SIG-M5 (cell line): ENCODE measurements at regions not wholly inside any gene's neighbourhood (a gene's known extent, or its start where the extent isn't known, plus 50 kb on each side); places are given as distances from the start of the nearest gene placed in this dataset.

Experiments
- DNase-seq: peaks from one replicate; lab custom pipeline; 2025; lab: John Stamatoyannopoulos, UW

- no peak for DNase-seq
These were observed 51.6 kb upstream of the CHD6 start for GRCh38 chr20:41669708-41670263.

- DNase-seq = no peak
These were observed 50.0 kb upstream of the CHD6 start for GRCh38 chr20:41668057-41668749.
